SK-N-SH (cell line): ENCODE measurements at regions not wholly inside any gene's neighbourhood (a gene's known extent, or its start where the extent isn't known, plus 50 kb on each side); places are given as distances from the start of the nearest gene placed in this dataset.

ENCODE experiments used
- CTCF ChIA-PET: fragments of 300-600, 350-600 bp; formaldehyde crosslinking; extraction: SDS; loops from one replicate; lab custom pipeline; 2021; lab: Yijun Ruan, JAX
- POLR2A ChIA-PET: fragments of 350-600 bp; sonication (Branson Sonifier 250); formaldehyde crosslinking; extraction: SDS; loops from one replicate; lab custom pipeline; 2020; ENCODE audit warnings: antibody characterized with exemption, inconsistent platforms; lab: Yijun Ruan, JAX
- DNase-seq: peaks from one replicate; pipeline ENCODE4 v3.0.0; 2012
- H2AFZ ChIP-seq: fragments of 200-600 bp; sonication (generic); 2 replicates; pipeline ENCODE4 v1.8.1; 2016; ENCODE audit warnings: antibody characterized with exemption, mild to moderate bottlenecking, low read depth
- H3F3A ChIP-seq: fragments of 200-600 bp; sonication (generic); replicated peaks from 2 replicates; pipeline ENCODE3; 2016; ENCODE audit warnings: antibody characterized with exemption, mild to moderate bottlenecking; ENCODE audit not compliant: insufficient read depth
- H3K27ac ChIP-seq, 2 experiments: fragments of 200-500 bp in 1 of 2; fragments of 200-600 bp in 1 of 2; sonication (Bioruptor generic) in 1 of 2; sonication (generic), shearing (Covaris generic) in 1 of 2; 2 replicates each; pipeline versions ENCODE4 v1.5.1 to v1.6.1; 2014 to 2016; ENCODE audit warnings: low read depth in 2 of 2, inconsistent platforms in 1 of 2, low read length in 1 of 2, mild to moderate bottlenecking in 1 of 2, mixed read lengths in 1 of 2
- H3K27me3 ChIP-seq: fragments of 200-600 bp; sonication (generic), shearing (Covaris generic); 2 replicates; pipeline ENCODE4 v1.6.1; 2016; ENCODE audit warnings: mixed run types; ENCODE audit not compliant: insufficient read depth
- H3K36me3 ChIP-seq, 2 experiments: fragments of 200-500 bp in 1 of 2; fragments of 200-600 bp in 1 of 2; sonication (Bioruptor generic) in 1 of 2; sonication (generic) in 1 of 2; replicated peaks in 1 of 2; 2 replicates each; pipeline versions ENCODE3 to v1.5.1; 2014 to 2016; ENCODE audit warnings: low read length in 1 of 2, mild to moderate bottlenecking in 1 of 2; ENCODE audit not compliant: insufficient read depth in 2 of 2, control insufficient read depth in 1 of 2
- H3K4me1 ChIP-seq, 2 experiments: fragments of 200-500 bp in 1 of 2; fragments of 200-600 bp in 1 of 2; sonication (Bioruptor generic) in 1 of 2; sonication (generic), shearing (Covaris generic) in 1 of 2; 2 replicates each; pipeline versions ENCODE4 v1.5.1 to v1.6.1; 2014 to 2016; ENCODE audit warnings: low read depth in 1 of 2, low read length in 1 of 2, mixed run types in 1 of 2; ENCODE audit not compliant: insufficient read depth in 2 of 2, control insufficient read depth in 1 of 2
- H3K4me2 ChIP-seq: fragments of 200-600 bp; sonication (generic), shearing (Covaris generic); 2 replicates; pipeline ENCODE4 v1.6.1; 2017; ENCODE audit warnings: mixed run types
- H3K4me3 ChIP-seq, 2 experiments: fragments of 200-500 bp in 1 of 2; fragments of 200-600 bp in 1 of 2; sonication (Bioruptor generic) in 1 of 2; sonication (generic), shearing (Covaris generic) in 1 of 2; 2 replicates each; pipeline versions ENCODE4 v1.5.1 to v1.8.1; 2014 to 2016; ENCODE audit warnings: low read depth in 2 of 2, inconsistent platforms in 1 of 2, low read length in 1 of 2, mild to moderate bottlenecking in 1 of 2, mixed read lengths in 1 of 2, moderate library complexity in 1 of 2
- H3K79me2 ChIP-seq: fragments of 200-600 bp; sonication (generic); 2 replicates; pipeline ENCODE4 v1.8.1; 2017; ENCODE audit warnings: mild to moderate bottlenecking; ENCODE audit not compliant: insufficient read depth
- H3K9ac ChIP-seq: fragments of 200-600 bp; sonication (generic); 2 replicates; pipeline ENCODE4 v1.6.1; 2017; ENCODE audit warnings: mixed run types
- H3K9me2 ChIP-seq: fragments of 200-600 bp; sonication (generic); 2 replicates; pipeline ENCODE4 v1.6.1; 2017; ENCODE audit warnings: mixed run types
- H3K9me3 ChIP-seq: fragments of 200-600 bp; sonication (generic); 2 replicates; pipeline ENCODE4 v1.6.1; 2017; ENCODE audit warnings: mixed run types, mild to moderate bottlenecking, moderate library complexity
- H4K20me1 ChIP-seq: fragments of 200-600 bp; sonication (generic); 2 replicates; pipeline ENCODE4 v1.6.1; 2017; ENCODE audit warnings: mild to moderate bottlenecking, mixed run types; ENCODE audit not compliant: insufficient read depth
- CTCF ChIP-seq: fragments of 200-600 bp; sonication (generic); IDR thresholded peaks from 2 replicates; pipeline ENCODE4 v1.6.1; 2017; ENCODE audit warnings: antibody characterized with exemption, mild to moderate bottlenecking, moderate library complexity
- EP300 ChIP-seq, 2 experiments: IDR thresholded peaks; 2 replicates each; pipeline versions ENCODE4 v1.4.0 to v1.6.1; 2012; ENCODE audit warnings: borderline replicate concordance in 1 of 2, low read depth in 1 of 2, low read length in 1 of 2
- FOSL2 ChIP-seq: IDR thresholded peaks from 2 replicates; pipeline ENCODE4 v1.4.0; 2012; ENCODE audit warnings: low read depth, mild to moderate bottlenecking, moderate library complexity, borderline replicate concordance
- JUND ChIP-seq: IDR thresholded peaks from 2 replicates; pipeline ENCODE4 v1.4.0; 2012
- MXI1 ChIP-seq: IDR thresholded peaks from 2 replicates; pipeline ENCODE4 v1.6.1; 2012; ENCODE audit warnings: mild to moderate bottlenecking, low read depth, low read length, improper control_type of control experiment
- RCOR1 ChIP-seq: fragments of 150-350 bp; IDR thresholded peaks from 2 replicates; pipeline ENCODE4 v1.6.1; 2017; ENCODE audit warnings: antibody characterized with exemption, low read length
- REST ChIP-seq: IDR thresholded peaks from 2 replicates; pipeline ENCODE4 v1.6.1; 2012; ENCODE audit warnings: mild to moderate bottlenecking, low read depth, low read length, moderate library complexity
- RXRA ChIP-seq: IDR thresholded peaks from 2 replicates; pipeline ENCODE4 v1.4.0; 2012; ENCODE audit warnings: low read depth, mild to moderate bottlenecking, borderline replicate concordance
- SIN3A ChIP-seq: IDR thresholded peaks from 2 replicates; pipeline ENCODE4 v1.6.1; 2012; ENCODE audit warnings: low read depth, mild to moderate bottlenecking, low read length, moderate library complexity, borderline replicate concordance
- TAF1 ChIP-seq: IDR thresholded peaks from 2 replicates; pipeline ENCODE4 v1.6.1; 2012; ENCODE audit warnings: low read depth, mild to moderate bottlenecking, low read length, moderate library complexity, borderline replicate concordance
- TCF12 ChIP-seq: IDR thresholded peaks from 2 replicates; pipeline ENCODE4 v1.4.0; 2012
- TEAD4 ChIP-seq: IDR thresholded peaks from 2 replicates; pipeline ENCODE4 v1.4.0; 2012; ENCODE audit warnings: mild to moderate bottlenecking, borderline replicate concordance; ENCODE audit not compliant: insufficient read depth
- USF2 ChIP-seq: fragments of 150-350 bp; IDR thresholded peaks from 2 replicates; pipeline ENCODE4 v1.6.1; 2017; ENCODE audit warnings: antibody characterized with exemption, low read length, low read depth, borderline replicate concordance
- YY1 ChIP-seq: IDR thresholded peaks from 2 replicates; pipeline ENCODE4 v1.4.0; 2012; ENCODE audit warnings: low read depth, mild to moderate bottlenecking
- ZBTB33 ChIP-seq: IDR thresholded peaks from 2 replicates; pipeline ENCODE4 v1.4.0; 2012; ENCODE audit warnings: low read depth, borderline replicate concordance
- WGBS: methylation state at CpG from one replicate; pipeline ENCODE4 v1.1.6; 2017; ENCODE audit warnings: low lambda C conversion rate; 5-methylcytosine and 5-hydroxymethylcytosine counted together

GRCh38 chr2:220580113-220580512 is 952.7 kb downstream of the SLC4A3 start:
- ChIA-PET CTCF (no interaction called here), POLR2A (no interaction called here)
- Histone ChIP-seq H3K9me2 (no peaks in the 10 kb centered on the region), H3K9ac (no peak overlapping the region), H3K27me3 (no peaks in the 10 kb centered on the region), H2AFZ (no peak overlapping the region), H3K4me3 (no peak overlapping the region), H4K20me1 (no peaks in the 10 kb centered on the region), H3K9me3 (no peaks in the 10 kb centered on the region), H3K4me2 (no peak overlapping the region), H3K27ac (no peak overlapping the region), H3K79me2 (no peaks in the 10 kb centered on the region), H3F3A (no peaks in the 10 kb centered on the region), H3K36me3 (no peaks in the 10 kb centered on the region), H3K4me1 (no peaks in the 10 kb centered on the region)
- WGBS, result 21% methylated on average over 2 of the region's 2 CpGs
- DNase-seq, result no peak
- TF ChIP-seq YY1 (no peak), TAF1 (no peak), EP300 (IDR thresholded peaks at IDR 0.05; ENCODE audit: borderline replicate concordance in 1 of 2, low read depth in 1 of 2, low read length in 1 of 2) (no peak), USF2 (no peak), RCOR1 (no peak), REST (no peak), ZBTB33 (no peak), CTCF (no peak), MXI1 (no peak), JUND (no peak), TCF12 (no peak), RXRA (no peak), FOSL2 (no peak), TEAD4 (no peak), SIN3A (no peak)
